H7 (cell line): ENCODE measurements at regions not wholly inside any gene's neighbourhood (a gene's known extent, or its start where the extent isn't known, plus 50 kb on each side); places are given as distances from the start of the nearest gene placed in this dataset.
A peak's percentile ranks its signal among the peaks of the same experiment; 100 is the strongest.

ENCODE experiments used
- DNase-seq: peaks from one replicate; pipeline ENCODE4 v3.0.0; 2012
- H3K27me3 ChIP-seq: 2 replicates; pipeline ENCODE4 v1.6.0; 2011; ENCODE audit warnings: mild to moderate bottlenecking, low read length; ENCODE audit not compliant: control insufficient read depth, insufficient read depth
- H3K36me3 ChIP-seq: replicated peaks from 2 replicates; pipeline ENCODE4 v1.5.1; 2011; ENCODE audit warnings: low read length; ENCODE audit not compliant: control insufficient read depth, insufficient read depth
- H3K4me3 ChIP-seq: 2 replicates; pipeline ENCODE4 v1.5.1; 2011; ENCODE audit warnings: low read depth, mild to moderate bottlenecking, control low read depth, low read length, moderate library complexity; ENCODE audit not compliant: insufficient read depth

GRCh38 chr10:130867446-130868194, 443.9 kb downstream of the TCERG1L start:
- Histone ChIP-seq H3K36me3 (no peaks in the 10 kb centered on the region), H3K4me3 (no peak overlapping the region), H3K27me3 (no peaks in the 10 kb centered on the region)
- DNase-seq, result no peak

DNA sequence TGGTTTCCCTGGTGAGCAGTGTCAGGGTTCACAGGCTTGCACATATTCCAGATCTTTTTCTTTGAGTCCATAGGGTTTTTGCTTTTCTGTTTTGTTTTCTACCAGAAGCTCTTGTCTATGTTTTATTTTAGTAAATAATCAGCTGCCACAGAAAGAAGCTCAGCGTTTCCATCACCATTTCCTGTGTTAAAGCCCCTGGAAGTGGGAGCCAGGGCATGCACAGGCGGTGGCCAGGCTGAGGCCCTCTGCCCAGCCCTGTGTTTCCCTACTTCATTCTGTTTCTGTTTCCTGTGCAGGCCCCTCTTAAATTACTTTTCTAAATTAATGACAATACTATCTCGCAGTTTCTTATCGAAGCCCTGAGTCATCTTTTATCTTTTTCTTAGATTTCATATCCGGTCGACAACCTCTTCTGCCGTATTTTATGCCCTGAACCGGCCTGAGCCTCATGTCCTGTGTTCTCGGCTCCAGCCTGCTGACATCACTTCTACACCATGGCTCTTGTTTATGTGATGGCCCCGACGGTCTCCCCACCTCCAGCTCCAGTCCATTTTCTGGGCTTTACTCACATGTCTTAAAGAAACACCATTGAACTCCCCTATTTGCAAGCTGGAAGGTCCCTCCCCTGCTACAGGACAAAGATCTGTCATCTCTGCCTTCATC, 442.2 kb downstream of the TCERG1L start:
- H3K4me3 ChIP-seq, result no peak overlapping the region
- H3K36me3 ChIP-seq, result no peaks in the 10 kb centered on the region
- H3K27me3 ChIP-seq, result no peaks in the 10 kb centered on the region
- DNase-seq, result no peak

DNA sequence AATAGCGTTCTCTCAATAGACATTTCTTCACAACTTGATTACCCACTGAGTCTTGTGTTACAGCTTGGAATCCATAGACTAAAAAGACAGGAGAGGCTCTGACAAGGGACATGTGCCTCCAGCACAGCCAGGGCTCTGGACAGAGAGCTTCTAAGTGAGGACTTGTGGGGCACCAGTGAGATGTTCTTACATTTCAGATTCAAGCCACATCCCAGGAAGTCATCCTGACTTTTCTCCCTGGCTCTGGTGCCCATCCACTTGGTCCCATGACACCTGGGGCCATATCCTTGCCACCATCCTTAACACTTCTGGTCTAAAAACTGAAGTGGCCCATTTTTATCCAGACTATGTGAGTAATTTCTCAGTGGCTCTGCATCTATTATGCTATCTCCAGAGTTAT, 440.1 kb downstream of the TCERG1L start:
- Histone ChIP-seq H3K36me3 (no peaks in the 10 kb centered on the region), H3K4me3 (no peak overlapping the region), H3K27me3 (no peaks in the 10 kb centered on the region)
- no peak for DNase-seq

DNA sequence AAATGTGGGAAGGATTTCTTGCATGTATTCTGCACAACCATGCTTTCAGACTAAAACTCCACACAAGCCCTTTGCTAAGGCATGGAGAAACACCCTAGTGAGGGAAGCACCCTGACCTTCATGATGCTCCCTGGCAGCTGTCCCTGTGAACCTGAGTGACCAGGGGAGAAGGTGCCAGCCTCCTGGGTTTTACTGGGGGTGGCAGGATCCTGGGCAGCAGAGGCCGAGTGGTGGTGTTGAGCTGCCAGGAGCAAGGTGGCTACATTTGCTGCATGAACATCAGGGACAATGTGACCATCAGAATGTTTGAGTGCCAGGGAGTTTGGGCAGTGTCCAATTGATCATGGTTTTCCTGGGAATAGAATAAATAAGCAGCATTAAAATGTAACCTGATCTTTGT, 437.9 kb downstream of the TCERG1L start:
- H3K27me3 ChIP-seq, result no peaks in the 10 kb centered on the region
- no peak for DNase-seq
- H3K4me3 ChIP-seq, result no peak overlapping the region
- H3K36me3 ChIP-seq, result no peaks in the 10 kb centered on the region

GRCh38 chr10:130875116-130875515, 436.4 kb downstream of the TCERG1L start:
- Histone ChIP-seq H3K27me3 (no peaks in the 10 kb centered on the region), H3K4me3 (no peak overlapping the region), H3K36me3 (no peaks in the 10 kb centered on the region)
- DNase-seq, result no peak

- no peak for DNase-seq
- Histone ChIP-seq H3K36me3 (no peaks in the 10 kb centered on the region), H3K27me3 (no peaks in the 10 kb centered on the region), H3K4me3 (no peak overlapping the region)
Observed at GRCh38 chr10:130875897-130876472, 435.5 kb downstream of the TCERG1L start.

DNA sequence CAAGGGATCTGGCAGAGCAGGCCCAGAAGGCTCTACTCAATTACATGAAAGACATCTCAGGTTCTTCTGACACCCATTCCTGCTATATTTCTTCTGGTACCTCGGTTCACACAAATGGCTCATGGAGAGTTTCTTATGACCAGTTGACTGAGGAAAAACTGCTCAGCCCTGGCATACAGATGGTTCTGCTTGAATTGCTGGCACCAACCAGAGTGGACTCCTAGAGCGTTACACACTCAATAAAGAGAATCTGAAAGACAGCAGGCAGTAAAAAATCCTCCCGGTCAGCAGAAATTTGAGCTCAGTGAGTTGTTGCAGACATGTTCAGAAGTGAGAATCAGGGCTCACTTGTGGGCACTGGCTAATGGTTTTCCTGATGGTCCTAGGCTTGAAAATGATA, 434.4 kb downstream of the TCERG1L start:
- no peak for DNase-seq
- no peaks in the 10 kb centered on the region for H3K27me3 ChIP-seq
- no peaks in the 10 kb centered on the region for H3K36me3 ChIP-seq
- H3K4me3 ChIP-seq, result no peak overlapping the region

DNA sequence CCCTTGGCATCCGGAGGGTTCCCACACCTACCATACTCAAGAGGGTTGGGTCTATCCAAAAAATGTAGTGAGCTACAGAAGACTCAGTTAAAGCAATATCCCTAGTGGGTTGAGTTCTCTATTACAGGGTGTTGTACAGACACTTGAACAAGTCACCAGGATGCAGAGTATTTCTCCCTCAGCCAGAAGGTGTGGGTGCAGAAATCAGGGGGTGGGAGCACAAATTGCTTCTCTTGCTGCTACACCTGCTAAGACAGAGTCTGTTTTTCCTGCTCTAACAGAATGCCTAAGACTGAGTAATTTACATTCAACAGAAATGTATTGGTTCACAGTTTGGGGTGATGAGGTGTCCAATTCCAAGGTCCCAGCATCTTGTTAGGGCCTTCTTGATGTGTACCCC, 433.4 kb downstream of the TCERG1L start:
- Histone ChIP-seq H3K36me3 (no peaks in the 10 kb centered on the region), H3K27me3 (no peaks in the 10 kb centered on the region), H3K4me3 (no peak overlapping the region)
- no peak for DNase-seq

- DNase-seq, result peak; percentile 5
- no peaks in the 10 kb centered on the region for H3K36me3 ChIP-seq
- no peaks in the 10 kb centered on the region for H3K27me3 ChIP-seq
- H3K4me3 ChIP-seq, result no peak overlapping the region
Observed at GRCh38 chr10:130882906-130883305, 428.6 kb downstream of the TCERG1L start.

DNA sequence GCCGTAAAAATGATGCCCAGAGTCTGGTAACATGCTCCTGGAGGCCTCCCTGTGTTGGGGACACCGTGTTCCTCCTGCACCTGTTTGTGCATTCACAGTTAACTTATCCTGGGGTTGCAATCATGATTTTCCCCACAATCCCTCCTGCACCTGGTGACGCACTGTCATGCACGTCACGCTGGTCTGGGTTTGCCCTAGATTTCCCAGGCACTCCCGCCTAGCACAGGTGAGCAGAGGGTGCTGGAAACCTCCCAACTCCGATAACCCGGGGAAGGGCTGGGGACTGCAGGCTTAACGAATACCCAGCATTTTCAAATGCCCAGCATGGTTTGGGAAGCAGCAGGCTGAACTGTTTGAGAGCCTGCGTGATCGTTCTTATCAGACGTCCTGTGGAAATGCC, 427.1 kb downstream of the TCERG1L start:
- Histone ChIP-seq H3K27me3 (no peaks in the 10 kb centered on the region), H3K36me3 (no peaks in the 10 kb centered on the region), H3K4me3 (no peak overlapping the region)
- DNase-seq, result peak; percentile 14

- no peak overlapping the region for H3K4me3 ChIP-seq
- no peaks in the 10 kb centered on the region for H3K36me3 ChIP-seq
- DNase-seq, result peak; percentile 38
- no peaks in the 10 kb centered on the region for H3K27me3 ChIP-seq
Observed at GRCh38 chr10:130885021-130885655, 426.4 kb downstream of the TCERG1L start.

GRCh38 chr10:130887170-130887569, 424.4 kb downstream of the TCERG1L start:
- H3K27me3 ChIP-seq, result no peaks in the 10 kb centered on the region
- no peak overlapping the region for H3K4me3 ChIP-seq
- no peak for DNase-seq
- H3K36me3 ChIP-seq, result no peaks in the 10 kb centered on the region

DNA sequence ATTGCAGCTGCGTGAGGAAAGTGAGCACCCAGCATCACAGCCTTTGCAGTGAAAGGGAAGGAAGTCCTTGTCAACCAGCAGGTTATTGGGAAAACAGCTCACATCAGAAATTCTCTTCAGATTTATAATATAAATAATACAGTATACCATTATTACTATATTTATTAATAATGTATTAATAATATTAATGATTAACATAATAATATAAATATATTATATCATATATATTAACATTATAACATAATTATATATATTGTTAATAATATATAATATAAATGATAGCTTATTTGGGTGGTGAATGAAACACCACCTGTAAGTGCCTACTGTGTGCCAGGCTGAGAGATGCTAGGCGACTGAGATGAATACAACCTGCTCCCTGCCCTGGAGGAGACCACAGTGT, 423.0 kb downstream of the TCERG1L start:
- Histone ChIP-seq H3K27me3 (no peaks in the 10 kb centered on the region), H3K36me3 (no peaks in the 10 kb centered on the region), H3K4me3 (no peak overlapping the region)
- no peak for DNase-seq

DNA sequence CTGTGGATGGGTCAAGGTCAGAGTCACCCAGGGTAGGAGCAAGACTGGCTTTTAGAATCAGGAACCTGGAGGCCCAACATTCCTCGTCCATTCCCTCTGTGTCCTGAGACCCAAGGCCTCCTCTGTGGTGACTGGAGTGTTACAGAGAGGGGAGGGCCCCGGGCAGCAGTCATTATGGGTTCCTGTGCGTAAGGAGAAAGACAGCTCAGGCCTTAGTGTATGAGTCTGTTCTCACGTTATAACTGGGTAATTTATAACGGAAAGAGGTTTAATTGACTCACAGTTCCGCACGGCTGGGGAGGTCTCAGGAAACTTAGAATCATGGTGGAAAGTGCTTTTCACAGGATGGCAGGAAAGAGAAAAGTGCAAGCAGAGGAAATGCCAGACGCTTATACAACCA, 422.3 kb downstream of the TCERG1L start:
- H3K4me3 ChIP-seq, result no peak overlapping the region
- H3K36me3 ChIP-seq, result no peaks in the 10 kb centered on the region
- no peak for DNase-seq
- H3K27me3 ChIP-seq, result no peaks in the 10 kb centered on the region

DNA sequence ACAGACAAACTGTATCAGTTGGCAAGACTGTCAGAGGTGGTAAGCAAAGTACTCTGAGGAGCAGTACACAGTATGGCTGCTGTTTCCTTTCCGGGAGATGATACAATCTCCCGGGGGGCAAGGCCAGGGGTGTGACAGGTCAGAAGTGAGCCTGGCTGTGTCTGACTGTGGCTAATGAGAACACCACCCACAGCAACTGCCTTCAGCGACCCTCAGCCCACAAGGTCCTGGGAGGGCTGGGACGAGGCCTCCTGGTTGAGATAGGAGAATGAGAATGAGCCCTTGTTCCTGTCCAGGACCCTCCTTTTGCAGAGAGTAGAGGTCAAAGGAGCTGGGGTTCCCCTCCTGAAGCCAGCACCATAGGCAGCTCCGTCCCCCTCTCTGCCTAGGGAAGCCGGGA, 421.7 kb downstream of the TCERG1L start:
- H3K36me3 ChIP-seq, result no peaks in the 10 kb centered on the region
- H3K4me3 ChIP-seq, result no peak overlapping the region
- no peak for DNase-seq
- no peaks in the 10 kb centered on the region for H3K27me3 ChIP-seq
